Dedifferentiated amniotic fluid mesenchymal stem cell (primary cell): ENCODE measurements at regions not wholly inside any gene's neighbourhood (a gene's known extent, or its start where the extent isn't known, plus 50 kb on each side); places are given as distances from the start of the nearest gene placed in this dataset.
"Not testable (repeated sequence)": the region's sequence is repeated elsewhere in the genome, so short reads cannot be mapped to it uniquely, and the experiment has no call there.

Experiments
- DNase-seq: peaks from one replicate; pipeline ENCODE4 v3.0.0-alpha.2; 2016; ENCODE audit errors: extremely low spot score

- DNase-seq, result no peak
Observed at GRCh38 chr6:79392094-79392493, 145.1 kb downstream of the LCA5 start.

- DNase-seq, result no peak
Observed at GRCh38 chr6:79391480-79391879, 145.8 kb downstream of the LCA5 start.

- no peak for DNase-seq
Observed at GRCh38 chr6:79385893-79386292, 151.3 kb downstream of the LCA5 start.

GRCh38 chr6:79385333-79385732, 150.9 kb upstream of the HMGN3 start:
- no peak for DNase-seq

GRCh38 chr6:79384845-79385244, 150.4 kb upstream of the HMGN3 start:
- DNase-seq, result no peak

GRCh38 chr6:79378957-79379356, 144.5 kb upstream of the HMGN3 start:
- DNase-seq, result no peak

- no peak for DNase-seq
Observed at GRCh38 chr6:79377888-79378348, 143.4 kb upstream of the HMGN3 start.

- DNase-seq, result no peak
Observed at GRCh38 chr6:79377047-79377446, 142.6 kb upstream of the HMGN3 start.

GRCh38 chr6:79375635-79376337, 141.3 kb upstream of the HMGN3 start:
- no peak for DNase-seq

GRCh38 chr6:79374308-79374707, 139.8 kb upstream of the HMGN3 start:
- no peak for DNase-seq

- DNase-seq, result no peak
Observed at GRCh38 chr6:79373880-79374279, 139.4 kb upstream of the HMGN3 start.

- no peak for DNase-seq
Observed at GRCh38 chr6:79373246-79373645, 138.8 kb upstream of the HMGN3 start.

GRCh38 chr6:79372757-79373156, 138.3 kb upstream of the HMGN3 start:
- DNase-seq, result no peak

- DNase-seq, result no peak
Observed at GRCh38 chr6:79369026-79369425, 134.5 kb upstream of the HMGN3 start.

GRCh38 chr6:79363441-79363840, 129.0 kb upstream of the HMGN3 start:
- not testable (repeated sequence) for DNase-seq

- not testable (repeated sequence) for DNase-seq
Observed at GRCh38 chr6:79361074-79361473, 126.6 kb upstream of the HMGN3 start.

- no peak for DNase-seq
Observed at GRCh38 chr6:79353226-79353625, 118.7 kb upstream of the HMGN3 start.

GRCh38 chr6:79338493-79338892, 104.0 kb upstream of the HMGN3 start:
- DNase-seq, result no peak

GRCh38 chr6:79335133-79335674, 100.7 kb upstream of the HMGN3 start:
- DNase-seq, result no peak

- no peak for DNase-seq
Observed at GRCh38 chr6:79334674-79335073, 100.2 kb upstream of the HMGN3 start.

GRCh38 chr6:79330704-79331103, 96.2 kb upstream of the HMGN3 start:
- no peak for DNase-seq

GRCh38 chr6:79313254-79313653, 78.8 kb upstream of the HMGN3 start:
- no peak for DNase-seq

- no peak for DNase-seq
Observed at GRCh38 chr6:79307321-79308036, 73.0 kb upstream of the HMGN3 start.
